ENCODE measurements at regions not wholly inside any gene's neighbourhood (a gene's known extent, or its start where the extent isn't known, plus 50 kb on each side); places are given as distances from the start of the nearest gene placed in this dataset.

DNA sequence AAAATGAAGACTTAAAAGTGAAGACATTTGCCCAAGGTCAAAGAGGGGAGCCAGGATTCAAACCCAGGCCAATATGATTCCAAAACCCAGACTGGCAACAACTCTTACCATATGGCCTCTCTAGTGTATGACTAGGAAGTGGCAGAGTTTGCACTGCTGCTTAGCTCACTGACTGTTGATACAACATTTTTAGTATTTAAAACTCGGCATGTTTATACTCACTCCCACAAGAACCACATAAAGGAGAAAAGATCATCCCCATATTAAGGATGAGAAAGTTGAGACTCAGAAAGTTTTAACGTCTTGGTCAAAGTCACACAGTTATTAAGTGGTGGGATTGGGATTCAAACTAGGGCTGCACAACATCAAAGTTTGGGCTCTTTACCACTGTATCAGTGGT is 81.7 kb downstream of the CCDC34 start:
- H3K27ac ChIP-seq: no peak overlapping the region
- TF ChIP-seq, protein P1, sequence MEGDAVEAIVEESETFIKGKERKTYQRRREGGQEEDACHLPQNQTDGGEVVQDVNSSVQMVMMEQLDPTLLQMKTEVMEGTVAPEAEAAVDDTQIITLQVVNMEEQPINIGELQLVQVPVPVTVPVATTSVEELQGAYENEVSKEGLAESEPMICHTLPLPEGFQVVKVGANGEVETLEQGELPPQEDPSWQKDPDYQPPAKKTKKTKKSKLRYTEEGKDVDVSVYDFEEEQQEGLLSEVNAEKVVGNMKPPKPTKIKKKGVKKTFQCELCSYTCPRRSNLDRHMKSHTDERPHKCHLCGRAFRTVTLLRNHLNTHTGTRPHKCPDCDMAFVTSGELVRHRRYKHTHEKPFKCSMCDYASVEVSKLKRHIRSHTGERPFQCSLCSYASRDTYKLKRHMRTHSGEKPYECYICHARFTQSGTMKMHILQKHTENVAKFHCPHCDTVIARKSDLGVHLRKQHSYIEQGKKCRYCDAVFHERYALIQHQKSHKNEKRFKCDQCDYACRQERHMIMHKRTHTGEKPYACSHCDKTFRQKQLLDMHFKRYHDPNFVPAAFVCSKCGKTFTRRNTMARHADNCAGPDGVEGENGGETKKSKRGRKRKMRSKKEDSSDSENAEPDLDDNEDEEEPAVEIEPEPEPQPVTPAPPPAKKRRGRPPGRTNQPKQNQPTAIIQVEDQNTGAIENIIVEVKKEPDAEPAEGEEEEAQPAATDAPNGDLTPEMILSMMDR (IDR thresholded peaks at IDR 0.05 in 4 of 5, conservative IDR thresholded peaks at IDR 0.05 in 1 of 5): no peak
- TF ChIP-seq POLR2A (IDR thresholded peaks at IDR 0.05): no peak
- ATAC-seq (no peak), DNase-seq (no peak)
- no peaks in the 10 kb centered on the region for H3K36me3 ChIP-seq
- no peak overlapping the region for H3K4me3 ChIP-seq
- intact Hi-C loops (cut with DNase I; ENCODE audit: low total_unique reads) (no loop called here), in situ Hi-C loops (cut with MboI; ENCODE audit: low sequenced_read_pairs in 4 of 4) (loop anchor here in 1 of 4 donors (25.0 kb wide), 1 partner anchor 544 kb away; no protein-coding TSS in a partner anchor)
- no peaks in the 10 kb centered on the region for H3K9me3 ChIP-seq
- peaks cover 0 to 8% of the 10 kb centered on the region in 2 donors for H3K4me1 ChIP-seq
- no peaks in the 10 kb centered on the region for H3K27me3 ChIP-seq

DNA sequence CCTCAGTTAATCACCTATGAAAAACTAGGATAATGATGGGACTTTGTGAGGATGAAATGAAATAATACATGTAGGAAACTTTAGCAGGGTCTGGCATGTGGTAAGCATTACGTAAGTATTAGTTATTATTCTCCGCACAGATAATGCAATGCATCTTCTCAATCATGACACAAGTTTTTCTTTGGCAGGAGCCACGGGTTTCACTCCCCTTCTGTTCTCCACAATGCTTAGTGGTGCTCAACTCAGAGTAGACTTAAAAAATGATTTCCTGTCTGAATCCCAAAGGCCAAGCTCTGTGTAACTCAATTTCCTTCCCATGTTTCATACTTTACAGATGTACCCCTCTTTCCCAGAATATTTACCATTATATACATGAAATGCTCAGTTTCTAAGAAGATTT is 82.9 kb downstream of the CCDC34 start:
- H3K4me3 ChIP-seq: no peak overlapping the region
- H3K27me3 ChIP-seq: no peaks in the 10 kb centered on the region
- TF ChIP-seq, protein P1 (IDR thresholded peaks at IDR 0.05 in 4 of 5, conservative IDR thresholded peaks at IDR 0.05 in 1 of 5): no peak
- no peak for TF ChIP-seq POLR2A (IDR thresholded peaks at IDR 0.05)
- no peaks in the 10 kb centered on the region for H3K9me3 ChIP-seq
- in situ Hi-C loops (cut with MboI; ENCODE audit: low sequenced_read_pairs in 4 of 4) (loop anchor here in 1 of 4 donors (25.0 kb wide), 1 partner anchor 543 kb away; no protein-coding TSS in a partner anchor), intact Hi-C loops (cut with DNase I; ENCODE audit: low total_unique reads) (no loop called here)
- H3K27ac ChIP-seq: no peak overlapping the region
- ATAC-seq (no peak), DNase-seq (no peak)
- H3K36me3 ChIP-seq: no peaks in the 10 kb centered on the region
- peaks cover 0 to 8% of the 10 kb centered on the region in 2 donors for H3K4me1 ChIP-seq

DNA sequence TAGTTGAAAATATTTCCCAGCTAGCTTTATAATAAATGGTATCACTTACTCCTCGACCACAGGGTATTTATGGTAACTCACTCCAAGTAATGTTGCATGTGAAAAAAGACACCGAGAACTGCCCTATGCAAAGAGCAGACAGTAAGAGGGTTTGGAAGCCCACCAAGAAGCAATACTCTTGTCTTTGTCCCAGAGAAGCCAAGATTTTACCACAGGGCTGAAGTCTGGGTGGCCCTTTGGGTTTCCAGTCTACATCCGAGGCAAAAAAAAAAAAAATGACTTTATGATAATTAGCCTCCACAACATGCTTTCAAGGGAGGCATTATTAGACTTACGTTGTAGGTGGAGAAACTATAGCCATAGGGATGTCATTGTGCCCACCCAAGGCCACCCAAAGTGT is 83.6 kb downstream of the CCDC34 start:
- H3K27ac ChIP-seq: no peak overlapping the region
- in situ Hi-C loops (cut with MboI; ENCODE audit: low sequenced_read_pairs in 4 of 4) (loop anchor here in 1 of 4 donors (10.0 to 25.0 kb wide), 2 partner anchors 65 to 542 kb away; no protein-coding TSS in a partner anchor), intact Hi-C loops (cut with DNase I; ENCODE audit: low total_unique reads) (no loop called here)
- H3K4me3 ChIP-seq: no peak overlapping the region
- peaks cover 0 to 8% of the 10 kb centered on the region in 2 donors for H3K4me1 ChIP-seq
- ATAC-seq (no peak), DNase-seq (no peak)
- no peaks in the 10 kb centered on the region for H3K36me3 ChIP-seq
- H3K9me3 ChIP-seq: no peaks in the 10 kb centered on the region
- no peaks in the 10 kb centered on the region for H3K27me3 ChIP-seq
- no peak for TF ChIP-seq POLR2A (IDR thresholded peaks at IDR 0.05)
- TF ChIP-seq, protein P1 (IDR thresholded peaks at IDR 0.05 in 4 of 5, conservative IDR thresholded peaks at IDR 0.05 in 1 of 5): no peak

DNA sequence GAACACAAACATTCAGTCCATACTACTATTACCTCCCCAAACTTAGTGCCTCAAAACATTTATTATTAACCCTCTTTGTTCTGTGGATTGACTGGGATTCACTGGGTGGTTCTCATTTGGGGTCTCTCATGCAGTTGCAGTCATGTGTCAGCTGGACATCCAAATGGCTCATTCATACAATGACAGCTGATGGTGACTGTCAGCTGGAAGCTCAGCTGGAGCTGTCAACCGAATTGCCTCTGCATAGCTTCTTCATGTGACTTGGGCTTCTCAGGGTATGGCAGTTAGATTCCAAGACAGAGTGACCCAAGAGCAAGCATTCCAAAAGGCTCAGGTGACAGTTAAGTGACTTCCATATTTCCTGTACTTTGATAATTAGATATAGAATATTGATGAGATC is 85.2 kb downstream of the CCDC34 start:
- ATAC-seq (no peak), DNase-seq (no peak)
- Histone ChIP-seq H3K27me3 (no peaks in the 10 kb centered on the region), H3K4me1 (peaks cover 0 to 8% of the 10 kb centered on the region in 2 donors), H3K36me3 (no peaks in the 10 kb centered on the region), H3K9me3 (no peaks in the 10 kb centered on the region), H3K27ac (no peak overlapping the region), H3K4me3 (no peak overlapping the region)
- intact Hi-C loops (cut with DNase I; ENCODE audit: low total_unique reads) (no loop called here), in situ Hi-C loops (cut with MboI; ENCODE audit: low sequenced_read_pairs in 4 of 4) (loop anchor here in 1 of 4 donors (10.0 to 25.0 kb wide), 2 partner anchors 63 to 541 kb away; no protein-coding TSS in a partner anchor)
- TF ChIP-seq, protein P1 (IDR thresholded peaks at IDR 0.05 in 4 of 5, conservative IDR thresholded peaks at IDR 0.05 in 1 of 5): no peak
- TF ChIP-seq POLR2A (IDR thresholded peaks at IDR 0.05): no peak

GRCh38 chr11:27276141-27276540 is 86.9 kb downstream of the CCDC34 start:
- Histone ChIP-seq H3K4me3 (no peak overlapping the region), H3K4me1 (no peaks in the 10 kb centered on the region), H3K27ac (no peak overlapping the region), H3K36me3 (no peaks in the 10 kb centered on the region), H3K27me3 (no peaks in the 10 kb centered on the region), H3K9me3 (no peaks in the 10 kb centered on the region)
- ATAC-seq (no peak), DNase-seq (no peak)
- in situ Hi-C loops (cut with MboI; ENCODE audit: low sequenced_read_pairs in 4 of 4) (loop anchor here in 1 of 4 donors (10.0 to 25.0 kb wide), 2 partner anchors 61 to 539 kb away; no protein-coding TSS in a partner anchor), intact Hi-C loops (cut with DNase I; ENCODE audit: low total_unique reads) (no loop called here)
- TF ChIP-seq POLR2A (IDR thresholded peaks at IDR 0.05): no peak
- TF ChIP-seq, protein P1 (IDR thresholded peaks at IDR 0.05 in 4 of 5, conservative IDR thresholded peaks at IDR 0.05 in 1 of 5): no peak

Measured in gastrocnemius medialis (tissue), 4 donors.